ENCODE measurements at regions not wholly inside any gene's neighbourhood (a gene's known extent, or its start where the extent isn't known, plus 50 kb on each side); places are given as distances from the start of the nearest gene placed in this dataset.

DNA sequence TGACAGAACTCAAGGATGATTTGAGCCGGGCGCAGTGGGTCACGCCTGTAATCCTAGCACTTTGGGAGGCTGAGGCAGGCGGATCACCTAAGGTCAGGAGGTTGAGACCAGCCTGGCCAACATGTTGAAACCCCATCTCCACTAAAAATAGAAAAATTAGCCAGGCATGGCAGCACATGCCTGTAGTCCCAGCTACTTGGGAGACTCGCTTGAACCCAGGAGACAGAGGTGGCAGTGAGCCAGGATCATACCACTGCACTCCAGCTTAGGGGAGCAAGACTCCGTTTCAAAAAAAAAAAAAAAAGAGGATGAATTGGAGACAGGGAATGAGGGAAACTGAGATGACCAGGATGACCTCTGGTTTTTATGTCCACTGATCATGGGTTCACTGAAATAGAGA, 60.4 kb upstream of the CDIN1 start:
- TF ChIP-seq, protein P1, sequence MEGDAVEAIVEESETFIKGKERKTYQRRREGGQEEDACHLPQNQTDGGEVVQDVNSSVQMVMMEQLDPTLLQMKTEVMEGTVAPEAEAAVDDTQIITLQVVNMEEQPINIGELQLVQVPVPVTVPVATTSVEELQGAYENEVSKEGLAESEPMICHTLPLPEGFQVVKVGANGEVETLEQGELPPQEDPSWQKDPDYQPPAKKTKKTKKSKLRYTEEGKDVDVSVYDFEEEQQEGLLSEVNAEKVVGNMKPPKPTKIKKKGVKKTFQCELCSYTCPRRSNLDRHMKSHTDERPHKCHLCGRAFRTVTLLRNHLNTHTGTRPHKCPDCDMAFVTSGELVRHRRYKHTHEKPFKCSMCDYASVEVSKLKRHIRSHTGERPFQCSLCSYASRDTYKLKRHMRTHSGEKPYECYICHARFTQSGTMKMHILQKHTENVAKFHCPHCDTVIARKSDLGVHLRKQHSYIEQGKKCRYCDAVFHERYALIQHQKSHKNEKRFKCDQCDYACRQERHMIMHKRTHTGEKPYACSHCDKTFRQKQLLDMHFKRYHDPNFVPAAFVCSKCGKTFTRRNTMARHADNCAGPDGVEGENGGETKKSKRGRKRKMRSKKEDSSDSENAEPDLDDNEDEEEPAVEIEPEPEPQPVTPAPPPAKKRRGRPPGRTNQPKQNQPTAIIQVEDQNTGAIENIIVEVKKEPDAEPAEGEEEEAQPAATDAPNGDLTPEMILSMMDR (conservative IDR thresholded peaks at IDR 0.05) = no peak
- H3K27ac ChIP-seq = no peak overlapping the region

DNA sequence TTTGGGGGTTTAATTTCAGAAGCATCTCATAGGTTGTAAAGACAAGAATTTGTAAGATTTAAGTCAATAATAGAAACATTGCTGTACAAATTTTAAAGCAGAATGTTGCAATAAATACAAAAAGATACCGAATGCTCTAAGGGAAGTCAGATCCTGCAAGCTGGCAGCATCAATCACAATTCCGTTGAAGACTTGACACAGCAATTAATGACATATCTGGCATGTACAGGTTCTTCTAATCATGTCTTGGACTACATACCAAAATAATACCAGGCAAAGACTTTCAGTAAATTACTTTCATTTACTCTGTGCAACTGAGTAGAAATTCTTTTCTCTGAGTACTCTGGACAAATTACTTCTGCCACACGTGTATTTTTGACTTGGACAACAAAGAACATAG, 54.0 kb upstream of the CDIN1 start:
- no peak overlapping the region for H3K27ac ChIP-seq
- TF ChIP-seq, protein P1 (conservative IDR thresholded peaks at IDR 0.05) = no peak

DNA sequence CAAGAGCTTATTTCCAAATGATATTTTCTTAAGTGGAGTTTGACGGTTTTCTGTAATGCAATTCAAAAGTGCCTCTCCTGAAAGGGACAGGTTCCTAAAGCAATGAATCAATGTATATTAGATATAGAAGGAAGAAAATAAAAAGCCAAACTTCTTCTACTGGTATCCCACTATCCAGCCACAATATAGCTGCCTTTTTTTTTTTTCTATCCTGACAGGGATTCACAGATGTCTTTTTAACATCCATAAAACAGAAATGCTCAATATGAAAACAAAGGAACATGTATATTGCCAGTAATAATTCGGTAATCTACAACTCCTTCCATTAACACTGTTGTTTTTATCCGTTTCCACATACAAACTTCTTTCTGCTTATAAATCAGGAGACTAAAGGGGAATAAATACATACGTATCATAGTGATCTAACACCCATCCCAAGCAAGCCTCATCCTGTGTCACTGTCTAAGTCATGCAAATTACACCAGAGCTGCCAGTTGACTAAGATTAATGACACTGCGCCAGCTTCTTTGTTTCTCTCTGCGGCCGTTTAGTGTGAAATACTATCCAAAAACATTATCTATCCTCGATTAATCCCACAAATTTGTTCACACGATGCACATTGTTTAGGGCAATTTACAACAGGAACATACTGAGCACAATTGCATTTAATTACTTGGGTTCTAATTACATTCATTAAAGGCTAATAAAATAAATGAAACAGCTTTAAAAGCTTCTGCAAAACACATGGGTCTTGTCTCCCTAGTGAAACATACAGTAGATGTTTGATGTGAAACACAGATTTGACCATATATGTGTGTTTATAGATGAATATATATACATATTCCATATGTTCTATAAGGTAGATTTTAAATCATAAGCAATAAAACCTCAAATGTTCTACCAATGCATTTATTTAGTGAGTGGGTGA, 51.9 kb upstream of the CDIN1 start:
- no peak overlapping the region for H3K27ac ChIP-seq
- TF ChIP-seq, protein P1 (conservative IDR thresholded peaks at IDR 0.05) = no peak

DNA sequence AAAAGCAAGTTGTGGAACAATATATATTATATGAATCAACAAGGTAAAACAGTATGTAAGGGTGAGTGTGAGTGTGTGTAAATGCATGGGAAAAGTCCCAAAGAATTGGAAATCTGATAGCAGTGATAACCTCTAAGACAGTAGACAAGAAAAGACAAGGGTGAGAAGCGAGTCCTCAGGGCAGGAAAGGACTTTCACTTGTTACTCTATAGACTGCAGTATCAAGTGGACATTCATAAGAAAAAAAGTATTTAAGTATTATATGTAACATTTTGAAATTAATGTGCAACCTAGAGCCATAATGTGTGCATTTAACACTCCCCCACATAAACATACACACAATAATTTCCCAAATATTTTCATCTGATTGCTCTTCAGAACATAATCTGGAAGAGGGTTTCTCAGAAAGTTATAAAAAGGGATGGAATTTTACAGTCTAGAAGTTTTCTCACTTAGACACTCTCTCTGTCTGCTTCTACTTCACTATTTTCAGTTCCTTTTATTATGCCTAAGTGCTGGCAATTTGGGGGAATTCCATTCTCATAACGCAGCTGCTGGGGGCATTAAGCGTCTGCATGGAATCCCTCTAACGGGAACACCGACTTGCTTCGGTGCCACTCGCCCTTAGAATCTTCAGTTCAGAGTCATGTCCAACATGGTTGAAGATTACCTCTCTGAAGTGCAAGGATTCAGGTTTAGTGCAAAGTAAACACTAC, 50.0 kb upstream of the CDIN1 start:
- no peak overlapping the region for H3K27ac ChIP-seq
- TF ChIP-seq, protein P1 (conservative IDR thresholded peaks at IDR 0.05) = no peak
